HG03520 (cell line): ENCODE measurements at regions not wholly inside any gene's neighbourhood (a gene's known extent, or its start where the extent isn't known, plus 50 kb on each side); places are given as distances from the start of the nearest gene placed in this dataset.

Experiments
- ATAC-seq: cut with Tn5 transposase; IDR thresholded peaks from one replicate; pipeline ENCODE4 v1.9.1; 2021; ENCODE audit warnings: mild to moderate bottlenecking, moderate library complexity; ENCODE audit not compliant: unreplicated experiment

GRCh38 chr4:62410371-62411003 is 1210.4 kb downstream of the ADGRL3 start:
- no peak for ATAC-seq

- ATAC-seq = no peak
Measured at GRCh38 chr4:62408454-62408853, 1208.3 kb downstream of the ADGRL3 start.

DNA sequence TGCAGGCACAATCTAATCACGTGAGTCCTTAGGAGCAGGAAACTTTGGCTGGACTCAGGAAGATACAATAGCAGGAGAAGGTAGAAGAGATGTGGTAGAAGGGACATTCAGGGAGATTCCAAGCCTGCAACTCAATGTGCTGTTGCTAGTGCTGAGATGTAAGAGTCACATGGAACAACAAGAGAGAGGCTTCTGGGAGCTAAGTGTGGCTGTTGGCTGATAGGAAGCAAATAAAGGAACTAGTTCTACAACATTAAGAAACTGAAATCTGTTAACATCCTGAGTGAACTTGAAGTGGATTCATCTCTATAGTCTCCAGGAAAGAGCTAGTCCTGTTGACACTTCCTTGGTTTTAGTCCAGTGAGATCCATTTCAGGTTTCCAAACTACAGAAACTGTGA is 1207.4 kb downstream of the ADGRL3 start:
- ATAC-seq = no peak

DNA sequence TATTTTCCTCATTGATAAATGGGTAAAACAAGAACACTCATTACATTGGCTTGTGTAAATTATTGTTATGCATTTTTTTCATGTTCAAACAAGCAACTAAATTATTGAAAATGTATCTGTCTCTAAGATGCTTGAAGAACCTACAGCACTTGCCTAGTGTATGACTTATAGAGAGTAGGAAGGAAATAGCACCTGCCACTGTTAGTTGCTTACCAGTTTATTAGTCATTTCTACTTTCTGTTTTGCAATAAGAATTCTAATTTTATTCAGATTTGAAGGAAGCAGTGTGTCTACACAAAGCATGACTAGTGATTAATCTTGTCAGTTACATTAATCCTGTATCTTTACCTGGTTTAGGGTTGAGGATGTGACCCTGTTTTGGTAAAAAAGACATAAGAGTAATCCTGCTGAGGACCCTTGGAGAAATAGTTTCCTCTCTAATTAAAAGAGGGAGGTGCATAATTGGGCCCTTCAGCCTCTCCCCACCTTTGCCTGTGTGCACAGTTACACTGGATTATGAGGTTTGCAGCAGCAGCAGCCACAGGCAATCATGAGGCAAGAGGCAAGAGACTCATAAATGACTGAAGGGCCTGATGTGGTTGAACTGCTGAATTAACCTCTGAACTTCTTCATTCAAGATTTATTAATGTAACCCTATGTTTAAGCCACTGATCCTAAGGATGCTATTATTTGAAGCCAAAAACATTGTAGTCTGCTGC is 1202.1 kb downstream of the ADGRL3 start:
- ATAC-seq = no peak

GRCh38 chr4:62399242-62399641 is 1199.1 kb downstream of the ADGRL3 start:
- peak; percentile 81 for ATAC-seq

GRCh38 chr4:62398318-62398717 is 1198.2 kb downstream of the ADGRL3 start:
- ATAC-seq = no peak

DNA sequence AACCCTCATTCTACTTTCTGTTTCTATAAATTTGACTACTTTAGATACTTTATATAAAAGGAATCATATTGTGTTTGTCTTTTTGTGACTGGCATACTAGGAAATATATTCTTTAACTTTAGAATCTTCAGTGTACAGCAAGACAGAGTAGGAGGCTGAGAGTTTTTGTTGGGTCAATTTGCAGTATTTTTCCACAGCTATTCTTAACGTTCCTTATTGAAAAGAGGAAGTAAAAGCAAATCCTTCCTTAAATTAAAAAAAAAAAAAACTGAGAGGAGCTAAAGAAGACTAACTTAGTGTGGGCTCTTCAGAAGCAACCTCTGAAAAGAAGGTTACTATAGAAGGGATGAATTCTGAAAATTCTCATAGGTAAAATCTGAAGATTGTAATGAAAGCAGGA is 1194.6 kb downstream of the ADGRL3 start:
- ATAC-seq = no peak

DNA sequence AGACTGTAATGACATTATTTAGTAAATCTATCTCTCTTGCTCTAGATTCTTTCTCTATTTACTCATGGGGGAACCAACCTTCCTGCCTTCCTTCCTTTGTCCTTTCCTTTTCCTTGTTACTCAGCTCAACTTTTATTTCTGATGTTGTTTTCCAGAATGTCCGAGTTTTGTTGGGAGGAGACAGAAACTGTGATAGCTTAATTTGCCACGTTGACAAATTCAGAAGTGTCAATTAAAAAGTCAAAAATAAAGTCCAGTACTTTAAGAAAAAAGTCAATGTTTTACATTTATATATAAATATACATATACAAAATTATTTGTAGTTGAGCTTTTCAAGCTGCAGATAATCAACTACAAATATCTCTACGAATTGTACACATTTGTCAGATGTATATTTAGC is 1187.7 kb downstream of the ADGRL3 start:
- ATAC-seq = no peak

DNA sequence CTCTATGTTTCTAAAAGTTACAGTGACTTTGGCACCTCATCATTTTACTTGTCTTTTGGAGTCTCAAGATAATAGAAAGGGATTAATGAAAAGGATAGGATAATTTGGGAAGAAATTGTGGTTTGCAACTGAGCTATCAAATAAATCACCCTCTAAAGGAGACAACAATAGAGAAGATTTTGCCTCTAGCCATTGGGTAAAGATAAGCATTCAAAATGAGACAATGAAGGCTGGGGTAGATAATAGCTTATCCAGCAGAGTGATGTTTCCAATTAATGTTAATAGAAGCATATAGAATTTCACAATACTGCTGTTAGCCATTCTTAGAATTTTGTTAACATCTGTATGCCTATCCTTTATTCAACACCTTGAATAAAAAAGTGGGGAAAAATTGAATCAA is 1177.6 kb downstream of the ADGRL3 start:
- ATAC-seq = no peak

DNA sequence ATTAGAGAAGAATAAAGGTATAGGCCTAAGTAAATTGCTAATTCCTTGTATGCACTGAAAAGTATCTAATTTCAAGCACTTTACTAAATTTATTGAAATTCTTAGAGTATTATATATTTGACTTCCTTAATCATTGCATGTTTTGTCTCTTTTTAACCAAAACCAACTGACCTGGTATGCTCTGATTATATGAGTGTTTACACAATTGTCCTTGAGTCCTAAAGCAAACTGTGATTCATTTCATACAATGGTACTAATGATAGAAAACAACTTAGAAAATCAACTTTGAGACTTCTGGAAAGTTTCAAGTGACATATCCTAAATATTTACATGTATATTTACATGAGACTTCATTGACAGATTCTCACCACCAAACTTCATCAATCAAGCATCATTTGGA is 1177.1 kb downstream of the ADGRL3 start:
- ATAC-seq = no peak

GRCh38 chr4:62366939-62367338 is 1166.8 kb downstream of the ADGRL3 start:
- no peak for ATAC-seq

DNA sequence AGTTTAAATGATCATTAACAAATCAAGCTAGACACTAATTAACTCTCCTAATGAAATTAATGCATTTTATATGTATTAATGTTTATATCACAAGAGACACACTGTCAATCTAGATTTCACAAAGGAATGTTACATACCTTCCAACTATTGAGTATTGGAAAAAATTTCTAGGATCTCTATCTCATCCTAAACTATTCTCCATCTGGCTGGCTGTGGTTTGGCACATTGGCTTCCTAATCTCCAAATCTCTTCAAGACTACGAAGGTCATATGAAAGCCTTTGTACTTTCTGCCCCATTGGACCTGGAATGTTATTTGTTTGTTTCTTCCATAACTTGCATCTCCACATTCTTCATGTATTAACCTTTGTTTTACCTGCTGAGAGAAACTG is 1160.0 kb downstream of the ADGRL3 start:
- no peak for ATAC-seq

DNA sequence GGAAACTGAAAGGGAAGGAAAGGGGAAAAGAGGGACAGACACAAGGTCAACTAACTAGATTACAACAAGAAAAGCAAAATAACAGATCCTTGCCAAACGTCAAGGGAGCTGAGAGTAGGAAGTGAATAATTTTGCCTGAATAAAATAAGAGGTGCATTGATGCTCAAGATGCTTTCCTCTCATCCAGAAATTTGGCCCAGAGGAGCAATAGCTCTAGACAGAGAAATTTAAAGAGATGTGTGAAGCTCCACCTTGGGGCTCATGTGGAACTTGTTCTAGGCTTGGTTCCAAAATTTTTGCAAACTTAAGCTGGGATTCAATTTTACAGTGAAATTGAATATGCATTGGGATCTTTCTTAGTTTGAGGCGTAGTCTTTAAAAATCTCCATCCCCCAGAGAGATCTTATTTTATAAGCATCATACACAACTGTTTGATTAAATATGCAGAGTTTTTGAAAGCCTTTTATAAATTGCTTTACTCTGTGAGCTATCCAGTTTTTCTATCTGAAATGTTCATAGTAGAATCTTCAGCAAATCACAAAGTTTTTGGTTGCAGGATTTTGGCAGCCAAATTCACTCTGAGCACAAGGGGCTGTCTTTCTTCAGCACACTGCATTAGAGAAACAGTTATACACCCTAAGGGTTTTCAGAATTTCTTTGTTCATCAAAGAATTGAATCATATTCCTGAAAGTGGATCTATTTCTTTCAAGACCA is 1159.5 kb downstream of the ADGRL3 start:
- ATAC-seq = no peak

- no peak for ATAC-seq
Measured at GRCh38 chr4:62344915-62345314, 1144.8 kb downstream of the ADGRL3 start.

- ATAC-seq = no peak
Measured at GRCh38 chr4:62344474-62344873, 1144.3 kb downstream of the ADGRL3 start.

DNA sequence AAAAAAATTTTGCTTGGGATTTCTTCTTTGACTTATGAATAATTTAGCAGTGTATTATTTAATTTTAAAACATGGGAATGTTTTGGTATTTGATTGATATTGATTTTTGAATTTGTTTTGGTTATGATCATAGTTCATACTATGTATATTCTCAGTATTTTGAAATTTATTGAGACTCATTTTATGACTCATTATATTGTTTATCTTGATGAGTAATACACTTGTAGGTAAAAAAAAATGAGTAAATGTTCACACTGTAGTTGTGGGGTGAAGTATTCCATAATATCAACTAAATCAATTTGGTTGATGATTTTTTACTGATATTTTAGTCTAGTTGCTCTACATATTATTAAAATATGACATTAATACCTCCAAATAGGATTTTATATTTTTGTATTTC is 1142.2 kb downstream of the ADGRL3 start:
- no peak for ATAC-seq

DNA sequence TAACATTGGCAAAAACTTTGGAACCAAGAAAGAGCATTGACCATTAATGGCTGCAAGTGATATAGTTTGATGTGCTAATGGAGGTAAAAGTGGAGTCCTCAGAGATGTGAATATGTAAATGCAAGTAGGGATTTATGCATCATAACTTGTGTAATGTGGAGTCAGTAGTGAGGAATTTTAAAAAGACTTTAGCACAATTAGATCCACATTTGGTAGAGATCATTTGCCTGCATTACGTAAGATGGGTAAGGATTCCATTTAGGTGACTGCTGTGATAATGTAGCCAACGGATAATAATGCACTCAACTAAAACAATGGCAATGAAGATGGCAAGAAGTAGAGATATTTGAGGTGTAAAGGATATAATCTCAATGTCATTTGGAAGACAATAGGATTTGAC is 1128.4 kb downstream of the ADGRL3 start:
- ATAC-seq = no peak

DNA sequence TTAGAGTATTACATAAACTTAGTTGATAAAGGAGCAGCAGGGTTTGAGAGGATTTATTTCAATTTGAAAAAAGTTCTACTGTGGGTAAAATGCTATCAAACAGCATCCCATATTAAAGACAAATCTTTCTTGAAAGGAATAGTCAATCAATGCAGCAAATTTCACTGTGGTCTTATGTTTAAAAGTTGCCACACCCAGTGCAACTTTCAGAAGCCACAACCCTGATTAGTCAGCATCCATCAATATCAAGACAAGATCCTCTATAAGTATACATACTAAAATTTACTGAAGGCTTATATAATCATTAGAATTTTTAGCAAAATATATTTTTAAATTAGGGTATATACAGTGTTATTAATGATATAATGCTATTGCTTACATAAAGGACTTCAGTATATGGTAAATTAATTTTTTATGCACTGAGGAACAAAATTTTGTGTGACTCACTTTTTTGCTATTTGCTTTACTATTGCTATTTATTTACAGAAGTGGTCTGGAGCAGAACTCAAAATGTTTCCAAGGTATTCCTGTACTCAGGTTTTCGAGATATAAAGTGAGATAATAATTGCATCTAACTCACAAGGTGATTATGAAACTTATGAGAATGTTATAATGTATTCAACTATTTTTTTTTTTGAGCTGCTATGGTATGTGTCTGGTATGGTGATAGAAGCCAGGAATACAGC is 1127.6 kb downstream of the ADGRL3 start:
- no peak for ATAC-seq

DNA sequence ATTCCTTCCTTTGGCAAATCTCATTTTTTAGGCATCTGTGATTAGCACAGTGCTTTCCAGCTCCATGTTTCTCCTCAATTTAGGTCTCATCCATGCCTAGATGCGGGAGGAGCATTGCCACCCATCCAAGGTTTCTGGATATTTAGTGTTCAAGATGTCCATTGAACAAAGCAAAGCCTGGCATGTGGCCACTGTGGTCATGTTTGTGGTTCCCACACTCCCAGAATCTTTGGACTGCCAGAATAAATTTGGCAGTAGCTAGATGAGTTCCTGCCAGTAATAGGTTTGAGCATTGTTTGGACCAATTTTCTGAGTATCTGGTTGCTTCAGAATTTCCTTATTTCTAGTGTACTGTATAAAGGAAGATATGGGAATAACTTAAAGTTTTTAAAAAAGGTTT is 1124.1 kb downstream of the ADGRL3 start:
- no peak for ATAC-seq

DNA sequence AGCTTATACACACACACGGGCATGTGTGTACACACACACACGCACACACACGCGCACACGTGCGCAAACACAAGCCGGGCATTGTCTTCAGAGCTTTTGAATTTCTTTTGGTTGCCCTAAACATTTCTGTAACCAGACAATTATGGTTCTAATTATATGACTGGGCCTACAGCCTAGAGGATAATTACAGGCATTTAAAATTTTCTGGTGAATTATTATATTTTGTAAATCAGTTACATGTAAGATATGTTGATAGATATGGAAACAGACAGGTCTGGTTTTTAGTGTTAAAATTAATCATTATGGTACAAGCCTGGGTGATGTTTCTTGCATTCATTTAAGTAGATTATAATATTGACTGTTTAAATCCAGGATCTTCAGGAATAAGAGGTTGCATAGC is 1120.5 kb downstream of the ADGRL3 start:
- ATAC-seq = no peak

DNA sequence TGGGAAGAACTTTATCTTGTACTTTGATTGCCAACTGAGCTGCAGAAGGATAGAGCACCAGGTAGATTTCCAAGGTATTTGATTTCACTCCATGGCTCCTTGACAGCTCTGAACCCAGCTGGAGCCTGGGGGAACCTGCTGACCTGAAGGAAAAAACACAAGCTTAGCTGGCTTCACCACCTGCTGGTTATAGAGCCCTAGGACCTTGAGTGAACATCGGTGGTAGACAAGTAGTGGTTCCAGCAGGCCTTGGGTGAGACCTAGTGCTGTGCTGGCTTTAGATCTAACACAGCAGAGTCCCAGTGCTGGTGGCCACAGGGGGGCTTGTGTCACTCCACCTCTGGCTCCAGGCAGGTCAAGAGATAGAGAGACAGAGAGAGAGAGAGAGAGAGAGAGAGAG is 1102.6 kb downstream of the ADGRL3 start:
- ATAC-seq = no peak

DNA sequence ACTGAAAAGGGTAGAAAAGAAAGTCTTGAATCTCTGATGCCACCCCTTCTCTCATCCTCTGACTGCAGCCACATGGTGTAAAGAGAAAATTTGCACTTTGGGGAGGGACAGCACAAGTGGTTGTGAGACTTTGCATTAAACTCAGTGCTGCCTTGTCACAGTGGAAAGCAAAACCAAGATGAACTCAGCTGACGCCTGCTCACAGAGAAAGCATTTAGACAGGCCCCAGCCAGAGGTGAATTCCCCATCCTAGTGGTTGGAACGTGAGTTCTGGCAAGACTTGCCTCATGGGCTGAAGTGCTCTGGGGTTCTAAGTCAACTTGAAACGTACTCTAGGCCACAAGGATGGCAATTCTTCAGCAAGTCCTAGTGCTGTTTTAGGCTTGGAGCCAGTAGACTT is 1101.4 kb downstream of the ADGRL3 start:
- no peak for ATAC-seq
